Inferior parietal cortex (tissue), 1 donor: ENCODE measurements at regions not wholly inside any gene's neighbourhood (a gene's known extent, or its start where the extent isn't known, plus 50 kb on each side); places are given as distances from the start of the nearest gene placed in this dataset.
"Not testable (repeated sequence)": the region's sequence is repeated elsewhere in the genome, so short reads cannot be mapped to it uniquely, and the experiment has no call there.

Source experiments
- DNase-seq: peaks from one replicate; pipeline ENCODE4 v3.0.0-alpha.2; 2016; ENCODE audit errors: extremely low spot score

DNA sequence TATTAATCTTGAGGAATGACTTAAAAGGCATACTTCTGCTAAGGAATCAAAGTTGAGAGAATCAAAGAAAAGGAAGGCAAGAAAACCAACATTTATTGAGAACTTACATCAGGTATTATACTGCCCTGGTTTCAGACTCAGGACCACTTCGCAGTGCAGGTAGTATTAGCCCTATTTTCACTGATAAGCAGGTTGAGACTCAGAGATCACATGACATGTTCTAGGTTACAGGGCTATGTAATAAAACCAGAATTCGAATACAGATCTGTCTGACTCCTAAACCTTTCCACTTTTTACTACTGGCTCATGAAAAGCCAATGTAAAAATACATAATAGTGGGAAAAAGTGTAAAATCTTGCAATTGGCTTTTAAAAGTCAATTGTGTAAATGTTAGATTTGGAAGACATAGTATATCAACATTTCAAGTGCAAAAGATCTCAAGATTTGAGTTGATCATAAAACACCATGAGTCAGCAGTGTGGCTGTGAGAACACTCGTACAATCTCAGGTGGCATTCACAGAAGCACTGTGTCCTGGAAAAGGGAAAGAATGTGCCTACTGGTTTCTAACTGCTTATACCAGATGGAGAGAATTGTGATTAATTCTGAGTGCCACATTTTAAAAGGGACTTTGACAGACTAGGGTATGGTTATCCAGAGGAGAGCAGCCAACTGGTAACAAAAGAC lies 195.8 kb upstream of the MKLN1 start:
- DNase-seq: no peak

DNA sequence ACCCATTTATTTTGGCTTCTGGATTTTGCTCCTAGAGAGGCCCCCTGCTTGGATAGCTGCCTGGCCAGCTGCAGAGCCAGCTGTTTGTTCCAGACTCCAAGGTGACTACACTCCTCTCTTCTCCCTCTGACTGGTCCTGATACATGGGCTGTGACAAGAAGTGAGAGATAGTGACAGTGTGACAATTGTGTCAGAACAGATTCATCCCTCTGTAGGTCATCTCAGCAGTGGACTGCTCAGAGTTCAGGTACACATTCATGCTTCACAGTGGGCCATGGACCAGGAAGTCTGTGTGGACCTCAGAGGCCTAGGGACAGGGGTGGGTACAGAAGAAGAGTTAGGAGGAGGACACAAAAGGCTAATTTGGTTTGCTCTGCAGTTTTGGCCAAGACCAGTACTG lies 188.2 kb upstream of the MKLN1 start:
- DNase-seq: no peak

DNA sequence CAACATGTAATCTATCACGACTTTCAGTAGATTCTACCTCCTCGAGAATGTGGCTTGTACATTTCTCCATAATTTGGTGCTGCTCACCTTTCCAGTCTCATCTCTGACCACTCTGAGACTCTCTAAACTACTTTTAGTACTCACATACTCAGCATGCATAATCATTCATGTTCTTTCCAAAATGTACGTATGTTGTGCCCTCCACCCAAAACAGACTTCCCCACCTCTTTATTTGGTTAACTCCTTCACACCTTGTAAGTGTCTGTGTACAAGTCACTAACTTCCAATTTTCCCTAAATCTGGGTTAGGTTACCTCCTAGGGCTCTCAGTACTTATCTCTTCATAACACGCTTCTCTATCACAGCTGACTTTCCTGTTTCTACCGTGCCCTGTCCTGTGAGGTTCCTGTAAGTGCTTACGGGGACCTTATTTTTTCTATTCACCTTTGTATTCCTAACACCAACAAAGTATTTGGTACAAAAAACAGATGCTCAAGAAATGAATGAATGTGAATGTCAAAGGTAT lies 186.2 kb upstream of the MKLN1 start:
- DNase-seq: no peak

DNA sequence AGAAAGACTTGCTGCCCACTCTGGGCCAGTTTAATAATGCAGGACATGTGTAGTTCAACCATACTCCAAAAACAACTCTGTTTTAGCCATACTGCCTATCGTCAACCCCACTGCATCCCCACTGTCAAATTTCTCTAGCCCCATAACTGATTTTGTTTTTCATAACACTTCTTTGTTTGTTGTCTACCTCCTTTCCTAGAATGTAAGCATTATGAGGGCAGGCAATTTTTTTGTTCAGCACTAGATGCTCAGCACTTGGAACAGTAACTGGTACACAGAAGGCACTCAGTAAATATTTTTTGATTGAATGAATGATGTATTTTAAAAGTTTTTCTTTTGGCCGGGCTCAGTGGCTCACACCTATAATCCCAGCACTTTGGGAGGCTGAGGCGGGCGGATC lies 183.8 kb upstream of the MKLN1 start:
- DNase-seq: no peak

DNA sequence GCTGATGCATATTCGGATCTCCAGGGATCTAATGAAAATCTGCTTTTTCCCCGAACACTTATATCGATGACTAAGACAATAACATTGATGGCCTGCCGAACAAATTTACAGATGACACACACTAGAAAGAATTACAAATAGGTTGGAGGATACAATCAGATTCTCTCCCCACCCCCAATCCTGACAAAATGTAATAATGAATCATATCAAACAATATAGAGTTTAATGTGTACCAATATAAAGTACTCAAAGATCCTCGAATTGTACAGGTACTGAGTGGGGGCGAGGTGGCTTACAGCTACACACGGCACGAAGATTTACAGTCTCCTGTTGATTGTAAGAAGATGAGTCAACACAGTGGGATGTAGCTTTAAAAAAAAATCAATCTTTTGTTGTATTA lies 182.7 kb upstream of the MKLN1 start:
- no peak for DNase-seq

DNA sequence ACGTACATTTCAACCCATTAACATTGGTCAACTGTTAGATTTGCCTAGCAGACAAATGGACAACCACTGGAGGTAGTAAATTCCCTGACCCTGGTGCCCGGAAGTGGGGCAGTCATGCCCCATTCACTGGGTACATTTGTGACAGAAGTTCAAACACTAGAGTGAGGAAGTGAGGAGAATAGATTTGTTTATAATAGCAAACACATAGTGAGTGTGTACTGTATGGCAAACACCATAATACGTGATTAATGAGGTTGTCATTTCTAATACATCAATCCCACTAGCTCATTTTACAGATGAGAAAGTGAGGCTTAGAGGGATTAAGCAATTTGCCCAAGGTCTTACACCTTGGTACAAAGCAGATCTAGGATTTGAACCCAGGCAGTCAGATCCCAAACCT lies 181.9 kb upstream of the MKLN1 start:
- no peak for DNase-seq

DNA sequence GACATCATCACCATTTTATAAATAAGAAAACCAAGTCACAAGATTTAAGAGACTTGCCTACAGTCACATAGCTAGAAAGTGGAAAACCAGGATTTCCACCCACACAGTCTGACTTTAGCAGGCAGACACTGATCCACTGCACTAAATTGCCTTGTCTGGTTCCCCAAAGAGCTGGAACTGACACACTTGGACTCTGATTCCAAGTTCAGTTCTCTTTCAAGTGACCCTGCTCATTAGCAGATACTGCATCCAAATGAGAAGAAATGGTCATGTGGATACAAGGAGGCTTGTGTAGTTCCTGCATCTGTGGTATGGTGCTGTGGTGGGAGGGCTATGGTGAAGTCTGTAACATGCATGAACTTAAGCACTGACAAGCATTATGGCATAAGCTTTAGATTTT lies 180.1 kb upstream of the MKLN1 start:
- peak; percentile 44 for DNase-seq

DNA sequence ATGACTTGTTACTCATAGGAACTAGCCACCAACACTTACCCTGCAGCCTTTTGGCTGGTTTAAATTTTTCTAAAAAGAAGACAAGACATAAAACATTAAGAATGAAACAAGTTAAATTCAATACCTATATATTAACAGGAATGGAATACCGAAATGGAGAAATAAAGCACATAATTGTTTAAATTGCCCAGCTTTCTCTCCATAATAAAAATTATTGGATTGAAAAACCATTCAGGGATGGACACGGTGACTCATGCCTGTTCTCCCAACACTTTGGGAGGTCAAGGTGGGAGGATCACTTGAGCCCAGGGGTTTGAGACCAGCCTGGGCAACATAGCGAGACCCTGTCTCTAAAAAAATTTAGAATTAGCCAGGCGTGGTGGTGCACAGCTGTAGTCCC lies 179.4 kb upstream of the MKLN1 start:
- DNase-seq: no peak

DNA sequence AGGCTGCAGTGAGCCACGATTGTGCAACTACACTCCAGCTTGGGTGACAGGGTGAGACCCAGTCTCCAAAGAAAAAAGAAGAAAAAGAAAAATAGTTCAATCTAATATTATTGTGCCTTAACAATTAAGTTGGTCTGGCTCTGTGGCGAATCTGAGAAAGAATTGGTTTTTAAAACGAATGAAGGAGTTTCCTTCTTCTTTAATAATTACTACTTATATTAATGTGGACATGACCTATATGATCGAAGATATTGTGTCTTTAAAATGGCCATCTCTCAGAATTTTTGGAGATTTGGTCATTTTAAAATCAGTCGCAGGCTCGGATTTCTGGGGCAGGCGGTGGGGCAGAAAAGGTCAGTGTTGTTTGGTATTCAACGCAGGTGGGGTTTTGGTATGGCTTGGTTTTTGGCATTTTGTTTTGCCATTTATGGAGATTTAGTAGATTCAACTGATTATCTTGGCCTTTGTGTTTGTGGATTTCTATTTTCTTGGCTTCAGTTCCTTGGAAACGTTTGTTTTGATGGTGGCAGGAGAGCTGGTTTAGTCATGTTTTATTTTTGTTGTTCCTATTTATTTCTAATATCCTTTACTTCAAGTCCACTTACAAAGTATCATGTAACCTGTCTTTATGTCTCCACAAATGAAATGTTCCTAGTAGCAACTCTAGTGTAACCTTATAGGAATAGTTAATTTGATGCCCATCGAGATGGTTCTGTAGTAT lies 178.8 kb upstream of the MKLN1 start:
- no peak for DNase-seq

DNA sequence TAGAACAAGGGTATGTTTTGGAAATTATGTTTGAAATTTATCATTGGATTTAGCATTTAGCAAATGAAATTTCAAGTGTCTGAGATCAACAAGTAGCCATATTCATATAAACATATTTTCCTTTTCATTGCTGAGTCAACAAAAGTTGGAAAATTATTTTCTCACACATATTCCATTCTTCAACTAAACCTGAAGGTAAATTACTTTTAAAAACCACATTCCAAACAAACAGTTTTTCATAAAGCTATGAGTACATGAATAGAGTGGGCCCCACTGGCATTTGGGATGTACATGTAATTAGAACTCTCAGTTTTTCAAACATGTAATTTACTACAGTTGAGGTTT lies 178.3 kb upstream of the MKLN1 start:
- DNase-seq: no peak

DNA sequence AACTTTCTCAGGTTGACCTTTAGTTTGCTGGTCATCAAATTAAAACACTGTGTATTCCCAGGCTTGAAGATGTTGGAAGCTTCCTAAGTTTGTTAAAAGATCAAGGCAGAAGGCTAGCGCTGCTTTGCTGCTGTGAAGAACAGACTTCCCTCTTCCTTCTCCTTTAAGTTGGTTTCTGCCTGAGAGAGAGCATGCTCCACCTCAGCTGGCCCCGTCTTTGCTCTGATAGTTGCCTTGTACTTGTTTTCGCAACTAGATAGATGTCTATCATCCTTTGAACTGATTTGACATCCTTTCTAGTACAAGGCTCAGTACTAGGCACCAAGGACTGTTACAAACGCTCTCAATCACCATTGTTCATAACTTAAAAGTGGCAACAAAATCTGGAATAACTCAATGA lies 177.8 kb upstream of the MKLN1 start:
- DNase-seq: no peak

DNA sequence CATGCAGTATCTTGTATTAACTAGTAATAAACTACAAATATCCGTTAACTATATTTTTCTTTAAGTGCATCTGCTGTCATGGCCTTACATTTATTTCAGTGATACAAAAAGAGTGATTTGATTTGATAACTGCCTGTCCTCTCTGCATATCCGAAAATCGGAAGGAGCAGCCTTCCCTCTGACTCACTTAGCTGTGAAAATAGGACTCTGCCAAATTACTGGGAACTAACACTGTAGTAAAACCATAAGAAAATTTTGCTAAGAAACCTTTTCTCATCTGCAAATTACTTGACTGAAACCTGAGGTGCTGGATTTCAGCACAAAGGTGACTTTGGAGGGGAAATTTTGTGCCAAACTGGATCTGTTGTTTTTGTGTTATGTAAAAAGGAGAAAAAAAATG lies 176.6 kb upstream of the MKLN1 start:
- peak; percentile 35 for DNase-seq

DNA sequence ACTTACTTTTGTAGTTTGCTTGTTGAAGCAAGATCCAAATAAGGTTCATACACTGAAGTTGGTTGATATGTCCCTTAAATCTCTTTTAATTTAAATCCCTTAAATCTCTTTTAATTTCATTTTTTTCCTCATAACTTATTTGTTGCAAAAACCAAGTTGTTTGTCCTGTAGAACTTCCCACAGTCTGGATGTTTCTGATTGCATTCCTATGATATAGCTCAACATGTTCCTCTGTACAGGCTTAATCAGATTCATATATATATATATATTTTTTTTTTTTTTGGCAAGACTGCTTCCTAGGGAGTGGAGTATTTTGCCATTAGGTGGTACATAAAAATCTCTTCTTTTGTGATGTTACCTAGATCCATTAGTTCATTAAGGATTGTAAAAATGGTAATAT lies 174.9 kb upstream of the MKLN1 start:
- no peak for DNase-seq

DNA sequence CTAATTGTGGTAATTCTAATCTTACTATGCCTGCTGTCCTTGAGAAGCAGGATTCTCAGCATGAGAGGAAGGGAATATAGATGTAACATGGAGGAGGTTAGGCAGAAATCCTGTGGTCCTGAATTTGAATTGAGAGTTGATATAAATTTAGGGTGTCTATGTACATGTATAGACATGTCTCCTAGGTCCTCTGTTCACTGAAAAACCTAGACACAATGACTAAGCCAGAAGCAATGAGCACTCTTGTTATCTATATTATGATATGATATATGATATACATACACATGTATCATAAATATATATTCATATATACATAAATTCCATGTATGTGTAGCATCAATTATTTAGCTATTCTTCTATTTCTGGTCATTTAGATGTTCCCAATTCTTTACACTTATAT lies 173.3 kb upstream of the MKLN1 start:
- no peak for DNase-seq

DNA sequence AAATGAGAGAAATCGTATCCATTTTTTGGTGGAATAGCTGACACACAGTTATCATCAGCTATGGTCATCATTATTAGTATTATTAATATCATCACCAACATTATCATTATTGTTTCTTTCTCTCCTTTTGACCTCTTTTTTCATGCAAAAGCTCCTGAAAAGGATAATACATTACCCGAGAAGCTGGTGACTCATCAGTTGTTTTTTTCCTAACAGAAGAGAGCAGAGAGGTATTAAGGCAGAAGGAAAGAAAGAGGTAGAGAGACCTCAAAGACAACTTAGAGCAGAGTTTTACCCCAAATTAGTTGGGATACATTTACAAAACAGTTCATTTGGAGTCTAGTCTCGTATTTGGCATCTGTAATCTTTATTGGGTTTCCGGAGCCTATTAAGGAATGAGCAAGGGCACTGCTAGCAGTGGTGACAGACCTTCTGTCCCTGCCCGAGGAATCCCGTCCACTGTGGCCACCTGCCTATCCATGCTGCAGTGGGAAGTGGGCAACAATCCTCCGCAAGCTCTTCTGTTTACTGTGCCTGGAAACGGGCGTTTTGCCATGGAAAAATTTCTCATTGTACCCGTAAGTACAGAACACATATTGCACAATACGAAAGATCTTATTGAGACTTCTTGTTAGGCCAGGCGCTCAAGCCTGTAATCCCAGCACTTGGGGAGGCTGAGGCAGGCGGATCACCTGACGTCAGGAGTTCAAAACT lies 170.0 kb upstream of the MKLN1 start:
- peak; percentile 42 for DNase-seq

DNA sequence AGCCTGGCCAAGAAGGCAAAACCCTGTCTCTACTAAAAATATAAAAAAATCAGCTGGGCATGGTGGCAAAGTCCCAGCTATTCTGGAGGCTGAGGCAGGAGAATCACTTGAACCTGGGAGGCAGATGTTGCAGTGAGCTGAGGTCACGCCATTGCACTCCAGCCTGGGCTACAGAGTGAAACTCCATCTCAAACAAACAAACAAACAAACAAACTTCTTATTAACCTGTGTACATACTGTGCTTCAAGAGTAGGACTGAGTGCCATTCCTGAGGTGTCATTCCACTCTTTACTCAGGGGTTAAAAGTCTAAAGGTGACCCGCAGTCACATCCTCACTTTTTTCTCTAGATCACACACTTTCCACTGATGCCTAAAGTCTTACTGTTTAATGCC lies 169.4 kb upstream of the MKLN1 start:
- not testable (repeated sequence) for DNase-seq

DNA sequence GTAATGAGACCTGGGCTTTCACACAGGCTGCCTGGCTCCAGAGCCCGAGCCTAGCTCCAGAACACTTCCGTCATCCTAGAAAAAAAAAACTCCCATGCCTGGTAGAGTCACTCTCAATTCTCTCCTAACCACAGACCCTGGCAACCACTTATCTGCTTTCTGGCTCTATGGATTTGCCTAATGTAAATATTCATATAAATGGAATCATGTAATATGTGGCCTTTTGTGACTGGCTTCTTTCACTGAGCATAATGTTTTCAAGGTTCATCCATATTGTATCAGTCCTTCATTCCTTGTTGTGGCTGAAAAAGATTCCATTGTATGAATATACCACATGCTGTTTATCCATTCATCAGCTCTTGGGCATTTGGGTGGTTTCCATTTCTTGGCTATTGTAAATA lies 167.7 kb upstream of the MKLN1 start:
- DNase-seq: no peak

DNA sequence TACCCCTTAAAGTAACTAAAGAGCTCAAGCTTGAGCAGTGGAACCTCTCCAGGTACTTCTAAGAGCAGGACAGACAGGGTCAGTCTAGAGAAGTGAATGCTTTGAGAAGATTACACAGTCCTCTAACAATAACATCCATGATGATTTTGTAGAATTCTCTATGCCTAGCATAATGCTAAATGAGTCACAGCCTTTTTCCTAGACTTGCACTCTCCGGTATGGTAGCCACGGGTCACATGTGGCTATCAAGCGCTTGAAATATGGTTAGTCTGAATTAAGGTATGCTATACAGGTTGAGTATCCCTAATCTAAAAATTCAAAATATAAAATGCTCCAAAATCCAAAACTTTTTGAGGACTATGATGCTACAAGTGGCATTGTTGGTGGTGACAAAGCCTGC lies 166.6 kb upstream of the MKLN1 start:
- no peak for DNase-seq

DNA sequence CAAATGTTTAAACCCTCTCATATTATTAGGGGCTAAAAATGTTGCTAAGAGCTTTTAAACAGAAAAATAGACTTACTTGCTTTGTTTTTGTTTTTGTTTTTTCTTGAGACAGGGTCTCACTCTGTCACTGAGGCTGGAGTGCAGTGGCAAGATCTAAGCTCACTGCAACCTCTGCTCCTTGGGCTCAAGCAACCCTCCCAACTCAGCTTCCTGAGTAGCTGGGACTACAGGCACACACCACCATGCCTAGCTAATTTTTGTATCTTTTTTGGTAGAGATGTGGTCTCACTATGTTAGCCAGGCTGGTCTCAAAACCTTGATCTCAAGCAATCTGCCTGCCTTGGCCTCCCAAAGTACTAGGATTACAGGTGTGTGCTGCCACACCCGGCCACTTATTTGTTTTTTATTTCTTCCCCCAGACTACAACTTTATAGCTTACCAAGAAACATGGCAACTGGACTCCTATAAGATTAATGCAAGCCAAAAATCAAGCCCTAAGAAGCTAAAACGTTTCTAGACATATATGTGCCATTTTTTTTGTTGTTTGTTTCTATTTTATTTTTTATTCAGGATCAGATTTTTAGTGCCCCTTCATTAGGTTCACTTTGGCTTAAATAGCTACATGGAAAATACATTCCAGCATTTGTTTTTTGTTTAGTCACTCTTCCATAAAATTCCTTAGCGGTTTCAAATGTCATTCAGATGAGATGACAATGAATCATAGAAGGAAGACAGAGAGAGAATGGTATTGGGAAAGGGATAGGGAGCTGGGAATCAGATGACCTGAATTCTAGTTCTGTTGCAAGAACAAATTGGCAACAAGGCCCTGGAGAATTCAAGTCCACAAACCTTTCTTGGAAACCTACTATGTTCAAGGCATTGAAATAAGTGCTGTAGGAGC lies 163.4 kb upstream of the MKLN1 start:
- no peak for DNase-seq

DNA sequence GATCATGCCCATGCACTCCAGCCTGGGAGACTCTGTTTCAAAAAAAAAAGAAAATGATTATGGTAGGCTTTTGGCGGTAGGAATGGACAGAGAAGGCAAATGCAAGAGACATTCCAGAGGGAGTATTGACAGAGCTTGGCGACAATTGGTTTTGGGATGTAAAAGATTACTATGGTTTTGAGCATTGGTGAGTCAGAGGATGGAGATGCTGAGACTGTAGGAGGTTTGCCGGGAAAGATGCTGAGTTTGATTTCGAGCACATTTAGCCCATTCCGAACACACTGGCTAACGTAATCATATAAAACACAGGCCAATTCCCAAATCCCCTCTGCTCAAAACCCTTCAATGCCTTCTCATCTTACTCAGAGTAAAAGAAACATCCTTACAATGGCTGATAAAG lies 161.6 kb upstream of the MKLN1 start:
- no peak for DNase-seq

DNA sequence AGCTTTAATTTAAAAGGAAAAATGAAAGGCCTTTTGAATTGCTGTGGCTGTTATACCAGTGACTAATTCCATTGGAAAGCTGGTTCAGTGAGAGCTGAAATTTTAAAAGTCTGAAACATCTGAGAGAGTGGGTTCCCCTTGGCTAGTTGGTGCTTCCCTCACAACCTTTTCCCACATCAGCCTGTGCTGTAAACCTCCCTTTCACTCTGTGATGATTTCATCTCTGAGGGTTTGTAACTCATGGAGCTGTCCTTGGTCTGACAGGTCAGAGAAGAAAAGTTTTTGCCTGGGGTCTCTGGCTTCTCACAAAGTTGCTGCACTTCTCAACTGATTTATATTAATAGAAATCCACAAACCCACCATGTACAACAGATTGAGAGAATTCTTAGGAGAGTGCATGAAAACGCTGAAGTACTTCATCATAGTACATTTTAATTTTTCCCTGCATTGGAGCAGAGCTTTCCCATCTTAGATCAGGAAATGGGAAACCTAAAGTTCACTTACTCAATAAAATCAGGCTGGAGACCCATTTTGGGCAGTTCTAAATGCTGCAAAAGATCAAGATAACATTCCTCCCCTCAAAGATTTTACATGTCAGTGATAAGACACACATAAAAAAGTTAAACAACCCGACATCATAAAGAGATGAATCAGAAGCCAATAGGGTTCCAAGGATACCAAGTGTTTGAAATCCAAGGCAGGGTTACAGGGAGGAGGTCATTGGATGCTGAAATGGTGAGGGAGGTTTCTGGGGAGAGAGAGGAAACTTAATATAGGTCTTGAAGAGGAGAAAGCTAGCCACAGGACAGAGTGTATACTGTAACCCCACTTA lies 157.0 kb upstream of the MKLN1 start:
- no peak for DNase-seq
